ENCODE measurements at regions not wholly inside any gene's neighbourhood (a gene's known extent, or its start where the extent isn't known, plus 50 kb on each side); places are given as distances from the start of the nearest gene placed in this dataset.

- CTCF ChIA-PET: interaction anchor here (0.6 to 1.5 kb wide), 6 partner anchors 18 to 449 kb away, joined by 3 to 11 read pairs (median 4); partner anchors contain the start of gene OLFML3
- H3K9me3 ChIP-seq (ENCODE audit: insufficient read depth, low read depth): no peaks in the 10 kb centered on the region
- no TSS peak for BruUV-seq (replicated peaks)
- H3K4me3 ChIP-seq: no peak overlapping the region
- no peaks in the 10 kb centered on the region for H3K79me2 ChIP-seq (ENCODE audit: low read depth)
- H3F3A ChIP-seq (ENCODE audit: insufficient read depth, low read depth): no peaks in the 10 kb centered on the region; the same call in 1 of the 2 replicates
- no peaks in the 10 kb centered on the region for H3K27me3 ChIP-seq (ENCODE audit: insufficient read depth, low read depth)
- intact Hi-C loops (cut with micrococcal nuclease; ENCODE audit: unreplicated experiment): loop anchor here (1.0 kb wide), 1 partner anchor 305 kb away; no protein-coding TSS in a partner anchor
- peak; percentile 70 to 71 for DNase-seq
- no peaks in the 10 kb centered on the region for H4K20me1 ChIP-seq (ENCODE audit: insufficient read depth)
- H3K27ac ChIP-seq: no peak overlapping the region
- peak overlapping the region; percentile 30; the same call in 1 of the 2 replicates for H2AFZ ChIP-seq
- H3K9me2 ChIP-seq (ENCODE audit: insufficient read depth): no peaks in the 10 kb centered on the region
- H3K4me1 ChIP-seq (replicated peaks; ENCODE audit: insufficient read depth): no peaks in the 10 kb centered on the region
- H3K36me3 ChIP-seq (ENCODE audit: low read depth): no peaks in the 10 kb centered on the region
- H3K4me2 ChIP-seq: no peak overlapping the region
- TF ChIP-seq EZH2 (IDR thresholded peaks at IDR 0.05; ENCODE audit: low read depth): no peak
- TF ChIP-seq, protein P1, sequence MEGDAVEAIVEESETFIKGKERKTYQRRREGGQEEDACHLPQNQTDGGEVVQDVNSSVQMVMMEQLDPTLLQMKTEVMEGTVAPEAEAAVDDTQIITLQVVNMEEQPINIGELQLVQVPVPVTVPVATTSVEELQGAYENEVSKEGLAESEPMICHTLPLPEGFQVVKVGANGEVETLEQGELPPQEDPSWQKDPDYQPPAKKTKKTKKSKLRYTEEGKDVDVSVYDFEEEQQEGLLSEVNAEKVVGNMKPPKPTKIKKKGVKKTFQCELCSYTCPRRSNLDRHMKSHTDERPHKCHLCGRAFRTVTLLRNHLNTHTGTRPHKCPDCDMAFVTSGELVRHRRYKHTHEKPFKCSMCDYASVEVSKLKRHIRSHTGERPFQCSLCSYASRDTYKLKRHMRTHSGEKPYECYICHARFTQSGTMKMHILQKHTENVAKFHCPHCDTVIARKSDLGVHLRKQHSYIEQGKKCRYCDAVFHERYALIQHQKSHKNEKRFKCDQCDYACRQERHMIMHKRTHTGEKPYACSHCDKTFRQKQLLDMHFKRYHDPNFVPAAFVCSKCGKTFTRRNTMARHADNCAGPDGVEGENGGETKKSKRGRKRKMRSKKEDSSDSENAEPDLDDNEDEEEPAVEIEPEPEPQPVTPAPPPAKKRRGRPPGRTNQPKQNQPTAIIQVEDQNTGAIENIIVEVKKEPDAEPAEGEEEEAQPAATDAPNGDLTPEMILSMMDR (conservative IDR thresholded peaks at IDR 0.05): peak; percentile 98
- POLR2A ChIA-PET (ENCODE audit: unreplicated experiment): no interaction called here
These were observed 129.2 kb upstream of the SYT6 start for GRCh38 chr1:114282751-114283403.

- no peaks in the 10 kb centered on the region for H4K20me1 ChIP-seq (ENCODE audit: insufficient read depth)
- no peaks in the 10 kb centered on the region for H3K36me3 ChIP-seq (ENCODE audit: low read depth)
- no peak overlapping the region for H2AFZ ChIP-seq
- no peaks in the 10 kb centered on the region for H3K9me3 ChIP-seq (ENCODE audit: insufficient read depth, low read depth)
- no peaks in the 10 kb centered on the region for H3K4me1 ChIP-seq (replicated peaks; ENCODE audit: insufficient read depth)
- H3K27me3 ChIP-seq (ENCODE audit: insufficient read depth, low read depth): no peaks in the 10 kb centered on the region
- no peak overlapping the region for H3K4me3 ChIP-seq
- H3K4me2 ChIP-seq: no peak overlapping the region
- H3K79me2 ChIP-seq (ENCODE audit: low read depth): no peaks in the 10 kb centered on the region
- intact Hi-C loops (cut with micrococcal nuclease; ENCODE audit: unreplicated experiment): no loop called here
- ChIA-PET POLR2A (ENCODE audit: unreplicated experiment) (no interaction called here), CTCF (no interaction called here)
- BruUV-seq (replicated peaks): no TSS peak
- H3K27ac ChIP-seq: no peak overlapping the region
- TF ChIP-seq, protein P1 (conservative IDR thresholded peaks at IDR 0.05): no peak
- no peak for TF ChIP-seq EZH2 (IDR thresholded peaks at IDR 0.05; ENCODE audit: low read depth)
- DNase-seq: no peak
- no peaks in the 10 kb centered on the region; the same call in 1 of the 2 replicates for H3F3A ChIP-seq (ENCODE audit: insufficient read depth, low read depth)
- H3K9me2 ChIP-seq (ENCODE audit: insufficient read depth): no peaks in the 10 kb centered on the region
These were observed 125.2 kb upstream of the SYT6 start for GRCh38 chr1:114278911-114279310.

DNA sequence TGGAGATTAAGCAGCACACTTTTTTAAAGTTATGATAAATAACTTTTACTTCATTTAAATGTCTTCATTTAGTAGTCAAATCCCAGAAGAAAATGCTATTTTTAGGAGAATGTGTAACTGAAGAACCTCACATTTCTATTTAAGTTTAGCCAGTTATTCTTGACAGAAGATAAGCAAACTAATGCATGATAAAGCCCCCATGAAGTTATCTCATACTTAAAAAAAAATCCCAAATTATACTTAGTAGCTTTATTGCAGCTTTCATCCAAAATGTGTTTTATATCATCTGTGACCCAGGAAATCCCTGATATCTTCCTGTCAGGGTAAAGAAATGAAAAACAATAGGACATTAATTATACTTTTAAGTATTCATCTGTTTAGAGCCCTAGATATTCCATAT, 124.8 kb upstream of the SYT6 start:
- BruUV-seq (replicated peaks): no TSS peak
- TF ChIP-seq, protein P1 (conservative IDR thresholded peaks at IDR 0.05): no peak
- TF ChIP-seq EZH2 (IDR thresholded peaks at IDR 0.05; ENCODE audit: low read depth): no peak
- no peak overlapping the region for H3K27ac ChIP-seq
- H3K27me3 ChIP-seq (ENCODE audit: insufficient read depth, low read depth): no peaks in the 10 kb centered on the region
- H3K9me2 ChIP-seq (ENCODE audit: insufficient read depth): no peaks in the 10 kb centered on the region
- H3K4me1 ChIP-seq (replicated peaks; ENCODE audit: insufficient read depth): no peaks in the 10 kb centered on the region
- no peaks in the 10 kb centered on the region for H4K20me1 ChIP-seq (ENCODE audit: insufficient read depth)
- no peaks in the 10 kb centered on the region for H3K36me3 ChIP-seq (ENCODE audit: low read depth)
- intact Hi-C loops (cut with micrococcal nuclease; ENCODE audit: unreplicated experiment): no loop called here
- no peak overlapping the region for H3K4me2 ChIP-seq
- ChIA-PET POLR2A (ENCODE audit: unreplicated experiment) (no interaction called here), CTCF (no interaction called here)
- no peaks in the 10 kb centered on the region for H3K79me2 ChIP-seq (ENCODE audit: low read depth)
- no peak for DNase-seq
- H2AFZ ChIP-seq: no peak overlapping the region
- no peaks in the 10 kb centered on the region; the same call in 1 of the 2 replicates for H3F3A ChIP-seq (ENCODE audit: insufficient read depth, low read depth)
- no peaks in the 10 kb centered on the region for H3K9me3 ChIP-seq (ENCODE audit: insufficient read depth, low read depth)
- H3K4me3 ChIP-seq: no peak overlapping the region

All from PC-9 (cell line).